Choroid plexus epithelial cell (primary cell): ENCODE measurements at regions not wholly inside any gene's neighbourhood (a gene's known extent, or its start where the extent isn't known, plus 50 kb on each side); places are given as distances from the start of the nearest gene placed in this dataset.

ENCODE experiments used
- DNase-seq: peaks from one replicate; pipeline ENCODE4 v3.0.0-alpha.2; 2010; ENCODE audit warnings: low read depth
- H3K4me3 ChIP-seq: 2 replicates; pipeline ENCODE4 v1.5.1; 2011; ENCODE audit warnings: low read depth, mild to moderate bottlenecking, control low read depth, low read length, moderate library complexity
- CTCF ChIP-seq: conservative IDR thresholded peaks from 2 replicates; pipeline ENCODE4 v1.5.1; 2011; ENCODE audit warnings: low read depth, mild to moderate bottlenecking, control low read depth, inconsistent platforms, low read length, moderate library complexity

- TF ChIP-seq CTCF: no peak
- no peak overlapping the region for H3K4me3 ChIP-seq
- DNase-seq: peak; percentile 24
Measured at GRCh38 chr4:138049355-138049754, 192.8 kb downstream of the SLC7A11 start.

DNA sequence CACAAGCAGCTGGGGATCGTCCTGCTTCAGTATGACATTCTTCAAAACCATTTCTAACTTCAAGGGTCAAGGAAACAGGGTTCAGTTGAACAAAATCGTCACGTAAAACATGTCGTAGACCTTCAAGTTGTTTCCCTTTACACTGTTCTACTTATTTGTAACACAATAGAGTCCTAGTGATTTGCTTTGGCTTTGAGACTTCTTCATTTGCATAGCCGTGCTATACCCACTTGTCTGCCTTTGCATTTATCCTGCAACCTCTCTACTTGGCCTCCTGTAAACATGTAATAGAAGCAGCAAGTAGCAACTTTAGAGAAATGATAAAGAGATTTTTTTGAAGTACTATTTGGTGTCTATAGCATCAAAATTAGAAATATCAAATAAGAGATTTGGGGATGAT is 194.9 kb downstream of the SLC7A11 start:
- TF ChIP-seq CTCF: no peak
- no peak for DNase-seq
- H3K4me3 ChIP-seq: no peak overlapping the region

DNA sequence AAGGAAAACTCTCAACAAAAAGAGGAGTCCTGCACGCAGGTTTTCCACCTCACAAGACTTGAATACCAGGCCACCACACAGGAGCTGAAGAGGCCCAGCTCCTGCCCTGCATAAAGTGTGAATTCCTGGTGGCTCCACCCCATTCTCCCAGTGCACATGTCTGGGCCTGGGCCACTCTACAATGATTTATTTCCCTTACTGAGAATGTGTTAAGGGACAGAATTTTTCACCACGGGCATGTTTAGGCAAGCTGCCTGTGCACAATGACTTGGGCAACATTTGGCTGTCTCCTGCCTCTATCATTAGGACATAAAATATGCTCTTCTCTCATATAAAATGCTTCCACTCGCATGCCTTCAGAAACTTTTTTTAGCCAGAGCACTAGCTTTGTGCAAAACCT is 197.1 kb downstream of the SLC7A11 start:
- H3K4me3 ChIP-seq: no peak overlapping the region
- TF ChIP-seq CTCF: no peak
- no peak for DNase-seq

DNA sequence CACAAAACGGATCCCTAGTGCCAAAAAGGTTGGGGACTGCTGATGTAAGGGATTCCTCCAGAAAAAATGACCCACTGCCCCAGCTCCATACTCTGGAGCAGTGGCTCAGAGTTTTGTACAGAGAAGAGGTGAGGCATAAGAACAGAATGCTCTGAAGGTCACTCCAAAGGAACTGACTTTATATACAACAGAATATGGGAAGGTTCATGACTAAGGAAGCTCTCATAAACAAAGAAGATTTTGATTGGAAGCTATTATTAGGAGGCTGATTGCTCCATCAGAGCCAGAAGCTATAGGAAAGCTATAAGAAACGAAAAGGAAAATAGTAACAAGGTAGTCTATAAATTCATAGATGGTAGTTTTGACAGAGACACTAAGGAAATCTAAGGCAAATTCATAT is 203.1 kb downstream of the SLC7A11 start:
- no peak overlapping the region for H3K4me3 ChIP-seq
- DNase-seq: peak; percentile 78
- no peak for TF ChIP-seq CTCF

DNA sequence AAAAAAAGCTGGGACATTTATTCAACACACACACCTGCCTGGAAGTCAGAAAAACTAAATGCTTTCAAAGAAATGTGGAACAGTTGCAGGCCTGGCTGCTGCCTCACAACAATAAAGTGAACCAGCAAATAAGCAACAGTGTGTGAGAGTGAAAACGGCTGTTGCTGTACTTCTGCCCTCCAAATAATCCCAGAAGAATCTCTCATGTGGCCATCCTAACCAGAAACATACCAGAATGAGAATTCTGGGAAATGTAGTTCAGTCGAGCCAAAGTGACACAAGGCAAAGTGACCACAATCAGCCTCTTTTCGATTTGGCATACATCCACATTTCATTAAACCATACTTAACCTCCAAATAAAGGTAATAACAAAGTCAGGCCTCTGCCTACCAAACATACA is 204.5 kb downstream of the SLC7A11 start:
- peak; percentile 62 for DNase-seq
- no peak for TF ChIP-seq CTCF
- no peak overlapping the region for H3K4me3 ChIP-seq

- no peak overlapping the region for H3K4me3 ChIP-seq
- DNase-seq: peak; percentile 84
- peak; percentile 83 for TF ChIP-seq CTCF
Measured at GRCh38 chr4:138035781-138036258, 206.3 kb downstream of the SLC7A11 start.

- no peak overlapping the region for H3K4me3 ChIP-seq
- peak; percentile 67 for DNase-seq
- no peak for TF ChIP-seq CTCF
Measured at GRCh38 chr4:138034871-138035270, 207.3 kb downstream of the SLC7A11 start.
